GM12878 (cell line): ENCODE measurements at regions not wholly inside any gene's neighbourhood (a gene's known extent, or its start where the extent isn't known, plus 50 kb on each side); places are given as distances from the start of the nearest gene placed in this dataset.

ENCODE experiments used
- ATAC-seq: fragments of 200-7000 bp; cut with Tn5 transposase; 3 replicates; pipeline ENCODE4 v1.9.1; 2020; ENCODE audit warnings: mild to moderate bottlenecking, moderate library complexity
- BruUV-seq: library from RNA; stranded (reverse); fragments of 400-500 nt; replicated peaks from 2 replicates; lab custom pipeline; 2021; lab: Mats Ljungman, UMichigan
- CTCF ChIA-PET: fragments of 300-600 bp; sonication (Branson Sonifier 250); formaldehyde crosslinking; extraction: SDS; loops from one replicate; lab custom pipeline; 2021; ENCODE audit warnings: inconsistent platforms; lab: Yijun Ruan, JAX
- POLR2A ChIA-PET: fragments of 350-600 bp; formaldehyde crosslinking; extraction: SDS; loops from one replicate; lab custom pipeline; 2021; ENCODE audit warnings: inconsistent platforms; lab: Charles Lee
- RAD21 ChIA-PET: fragments of 300-600 bp; sonication (Branson Sonifier 250); formaldehyde crosslinking; loops from one replicate; lab custom pipeline; 2023; ENCODE audit warnings: antibody characterized with exemption; ENCODE audit not compliant: unreplicated experiment; lab: Charles Lee
- SMC1A ChIA-PET: fragments of 300-600 bp; sonication (Branson Sonifier 250); formaldehyde crosslinking; loops from one replicate; lab custom pipeline; 2023; ENCODE audit not compliant: unreplicated experiment, uncharacterized antibody; lab: Charles Lee
- DNase-seq: peaks from one replicate; pipeline ENCODE4 v3.0.0-alpha.2; 2011; ENCODE audit warnings: low read depth, low spot score
- FAIRE-seq: peaks from 3 replicates; lab custom pipeline; 2011; peaks lifted over from hg19 to GRCh38; lab: Jason Lieb, UNC
- H2AFZ ChIP-seq: 2 replicates; pipeline ENCODE4 v1.6.0; 2011; ENCODE audit warnings: low read depth, low read length, control low read depth; ENCODE audit not compliant: control insufficient read depth
- H3K27ac ChIP-seq: 2 replicates; pipeline ENCODE4 v1.5.1; 2011; ENCODE audit warnings: control low read depth; ENCODE audit not compliant: control insufficient read depth, insufficient read depth
- H3K27me3 ChIP-seq, 2 experiments: replicated peaks in 1 of 2; 2 replicates each; pipeline versions ENCODE4 v1.6.0 to v1.6.1; 2011; ENCODE audit warnings: low read length in 1 of 2; ENCODE audit not compliant: control insufficient read depth in 2 of 2, insufficient read depth in 2 of 2
- H3K36me3 ChIP-seq, 2 experiments: 2 replicates each; pipeline ENCODE4 v1.5.1; 2011; ENCODE audit warnings: low read length in 1 of 2; ENCODE audit not compliant: control insufficient read depth in 2 of 2, insufficient read depth in 2 of 2
- H3K4me1 ChIP-seq: 2 replicates; pipeline ENCODE4 v1.6.1; 2011; ENCODE audit warnings: mild to moderate bottlenecking, low read length, moderate library complexity, mixed read lengths; ENCODE audit not compliant: control insufficient read depth, insufficient read depth
- H3K4me2 ChIP-seq: 2 replicates; pipeline ENCODE4 v1.6.0; 2011; ENCODE audit warnings: control low read depth; ENCODE audit not compliant: control insufficient read depth, insufficient read depth
- H3K4me3 ChIP-seq: fragments of 200-600 bp; sonication (generic); 2 replicates; pipeline ENCODE4 v1.5.1; 2016
- H3K79me2 ChIP-seq: 2 replicates; pipeline ENCODE4 v1.6.0; 2011; ENCODE audit warnings: low read length; ENCODE audit not compliant: control insufficient read depth, insufficient read depth
- H3K9ac ChIP-seq: 2 replicates; pipeline ENCODE4 v1.8.0; 2011; ENCODE audit warnings: low read length, control low read depth, mixed read lengths; ENCODE audit not compliant: control insufficient read depth, insufficient read depth
- H3K9me3 ChIP-seq: replicated peaks from 3 replicates; pipeline ENCODE4 v1.5.1; 2011; ENCODE audit warnings: mild to moderate bottlenecking, low read length; ENCODE audit not compliant: control insufficient read depth, insufficient read depth
- H4K20me1 ChIP-seq: 2 replicates; pipeline ENCODE4 v1.6.0; 2011; ENCODE audit not compliant: control insufficient read depth, insufficient read depth
- ASH2L ChIP-seq: fragments of 300-600, 200-600 bp; sonication (generic); IDR thresholded peaks from 2 replicates; pipeline ENCODE4 v1.6.1; 2017; ENCODE audit warnings: low read depth, mild to moderate bottlenecking, borderline replicate concordance
- ATF7 ChIP-seq: fragments of 450-650 bp; IDR thresholded peaks from 2 replicates; pipeline ENCODE4 v1.6.1; 2016; ENCODE audit warnings: low read depth, mild to moderate bottlenecking
- BCL11A ChIP-seq: IDR thresholded peaks from 2 replicates; pipeline ENCODE4 v1.6.1; 2011; ENCODE audit warnings: low read depth, low read length
- CHD4 ChIP-seq: fragments of 200-600 bp; sonication (generic); IDR thresholded peaks from 2 replicates; pipeline ENCODE4 v1.6.1; 2016; ENCODE audit warnings: mild to moderate bottlenecking
- EED ChIP-seq: sonication (generic); IDR thresholded peaks from 2 replicates; pipeline ENCODE4 v1.6.1; 2016; ENCODE audit warnings: antibody characterized with exemption, low read depth
- EGR1 ChIP-seq, 2 experiments: IDR thresholded peaks; 1 replicate in 1 of 2; 2 replicates in 1 of 2; pipeline ENCODE4 v1.6.1; 2011 to 2012; ENCODE audit warnings: low read depth in 2 of 2, low read length in 2 of 2, borderline replicate concordance in 1 of 2, mild to moderate bottlenecking in 1 of 2, moderate library complexity in 1 of 2
- RBBP5 ChIP-seq: fragments of 200-600 bp; sonication (generic); conservative IDR thresholded peaks from 2 replicates; pipeline ENCODE4 v1.6.1; 2016
- RELA ChIP-seq: fragments of 450-650 bp; IDR thresholded peaks from 2 replicates; pipeline ENCODE4 v1.8.0; 2014; ENCODE audit warnings: borderline replicate concordance; ENCODE audit not compliant: partially characterized antibody
- SMARCA5 ChIP-seq: fragments of 450-650 bp; IDR thresholded peaks from 2 replicates; pipeline ENCODE4 v1.6.1; 2017; ENCODE audit warnings: mild to moderate bottlenecking
- SRF ChIP-seq, 2 experiments: IDR thresholded peaks; 2 replicates each; pipeline ENCODE4 v1.6.1; 2011; ENCODE audit warnings: low read depth in 2 of 2, low read length in 2 of 2, mild to moderate bottlenecking in 1 of 2, moderate library complexity in 1 of 2
- TARDBP ChIP-seq: IDR thresholded peaks from 2 replicates; pipeline ENCODE4 v1.6.1; 2016; ENCODE audit warnings: borderline replicate concordance
- ZNF217 ChIP-seq: fragments of 450-650 bp; IDR thresholded peaks from 2 replicates; pipeline ENCODE4 v1.6.1; 2017; ENCODE audit warnings: antibody characterized with exemption, mild to moderate bottlenecking
- ZNF24 ChIP-seq: fragments of 450-650 bp; IDR thresholded peaks from 2 replicates; pipeline ENCODE4 v1.6.1; 2017; ENCODE audit warnings: antibody characterized with exemption, mild to moderate bottlenecking
- WGBS: methylation state at CpG from one replicate; pipeline ENCODE4 v1.1.6; 2016; ENCODE audit warnings: low lambda C conversion rate; ENCODE audit not compliant: insufficient replicate concordance, insufficient coverage; ENCODE audit errors: missing lambda C conversion rate; 5-methylcytosine and 5-hydroxymethylcytosine counted together
- in situ Hi-C: fragments of 300-500 bp; cut with MboI; formaldehyde crosslinking; loops from 9 replicates; pipeline ENCODE4 v1.14.3; 2018; ENCODE audit warnings: mixed read lengths
- intact Hi-C: fragments of 100-400 bp; cut with micrococcal nuclease; formaldehyde crosslinking; loops from one replicate; pipeline ENCODE4 v1.14.2; 2022; ENCODE audit not compliant: unreplicated experiment
- TF ChIP-seq, protein P1 (sequence below): fragments of 450-650 bp; IDR thresholded peaks from 2 replicates; pipeline ENCODE4 v1.6.1; 2017; ENCODE audit warnings: antibody characterized with exemption, mild to moderate bottlenecking, moderate library complexity
- TF ChIP-seq, protein P2 (sequence below): IDR thresholded peaks from 2 replicates; pipeline ENCODE4 v1.6.1; 2012; ENCODE audit warnings: low read depth, low read length, improper control_type of control experiment
- TF ChIP-seq, protein P3 (sequence below): IDR thresholded peaks from 2 replicates; pipeline ENCODE4 v1.6.1; 2011; ENCODE audit warnings: low read depth, mild to moderate bottlenecking, low read length, moderate library complexity, borderline replicate concordance; ENCODE audit errors: extremely low read depth
- TF ChIP-seq, protein P4 (sequence below): fragments of 450-650 bp; IDR thresholded peaks from 2 replicates; pipeline ENCODE4 v1.6.1; 2018; ENCODE audit warnings: borderline replicate concordance, mild to moderate bottlenecking; ENCODE audit not compliant: partially characterized antibody

DNA sequence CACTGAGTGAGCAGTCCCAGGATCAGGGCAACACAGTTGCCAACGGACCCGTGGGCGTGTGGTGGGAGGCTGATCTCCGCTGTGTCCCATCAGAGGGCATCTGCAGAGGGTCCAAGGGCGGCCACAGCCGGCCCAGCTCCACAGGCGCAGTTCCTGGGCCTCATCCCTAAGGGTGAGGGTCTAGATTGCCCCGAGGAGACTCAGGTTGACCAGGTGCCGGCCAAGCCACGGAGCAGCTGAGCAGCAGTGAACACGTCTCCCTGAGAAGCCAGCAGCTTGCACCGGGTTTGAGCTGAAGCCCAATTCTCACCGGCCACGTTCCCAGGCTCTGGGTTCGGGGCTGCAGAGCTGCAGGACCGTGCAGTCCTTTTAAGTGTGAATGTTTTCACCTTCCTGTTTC lies 58.8 kb upstream of the ADGRA1 start:
- Histone ChIP-seq H2AFZ (no peak overlapping the region), H3K9me3 (no peaks in the 10 kb centered on the region; the same call in 2 of the 3 replicates), H3K27ac (no peak overlapping the region), H3K9ac (no peak overlapping the region), H3K4me3 (no peak overlapping the region), H3K79me2 (no peaks in the 10 kb centered on the region), H4K20me1 (no peaks in the 10 kb centered on the region), H3K36me3 (no peaks in the 10 kb centered on the region), H3K4me1 (no peaks in the 10 kb centered on the region), H3K27me3 (no peaks in the 10 kb centered on the region), H3K4me2 (no peak overlapping the region)
- DNase-seq (no peak), ATAC-seq (no peak), FAIRE-seq (no peak)
- ChIA-PET SMC1A (no interaction called here), RAD21 (no interaction called here), CTCF (no interaction called here), POLR2A (no interaction called here)
- in situ Hi-C loops, result no loop called here
- intact Hi-C loops, result no loop called here
- BruUV-seq, result no TSS peak
- TF ChIP-seq ASH2L (no peak), ZNF24 (no peak), SMARCA5 (no peak), CHD4 (no peak), EGR1 (IDR thresholded peaks at IDR 0.05; ENCODE audit: borderline replicate concordance in 1 of 2, low read depth in 2 of 2, low read length in 2 of 2) (no peak), ZNF217 (no peak), TARDBP (no peak), EED (no peak), SRF (IDR thresholded peaks at IDR 0.05; ENCODE audit: low read depth in 2 of 2, low read length in 2 of 2) (no peak), ATF7 (no peak), RBBP5 (no peak), BCL11A (no peak), RELA (no peak)
- TF ChIP-seq, protein P1, sequence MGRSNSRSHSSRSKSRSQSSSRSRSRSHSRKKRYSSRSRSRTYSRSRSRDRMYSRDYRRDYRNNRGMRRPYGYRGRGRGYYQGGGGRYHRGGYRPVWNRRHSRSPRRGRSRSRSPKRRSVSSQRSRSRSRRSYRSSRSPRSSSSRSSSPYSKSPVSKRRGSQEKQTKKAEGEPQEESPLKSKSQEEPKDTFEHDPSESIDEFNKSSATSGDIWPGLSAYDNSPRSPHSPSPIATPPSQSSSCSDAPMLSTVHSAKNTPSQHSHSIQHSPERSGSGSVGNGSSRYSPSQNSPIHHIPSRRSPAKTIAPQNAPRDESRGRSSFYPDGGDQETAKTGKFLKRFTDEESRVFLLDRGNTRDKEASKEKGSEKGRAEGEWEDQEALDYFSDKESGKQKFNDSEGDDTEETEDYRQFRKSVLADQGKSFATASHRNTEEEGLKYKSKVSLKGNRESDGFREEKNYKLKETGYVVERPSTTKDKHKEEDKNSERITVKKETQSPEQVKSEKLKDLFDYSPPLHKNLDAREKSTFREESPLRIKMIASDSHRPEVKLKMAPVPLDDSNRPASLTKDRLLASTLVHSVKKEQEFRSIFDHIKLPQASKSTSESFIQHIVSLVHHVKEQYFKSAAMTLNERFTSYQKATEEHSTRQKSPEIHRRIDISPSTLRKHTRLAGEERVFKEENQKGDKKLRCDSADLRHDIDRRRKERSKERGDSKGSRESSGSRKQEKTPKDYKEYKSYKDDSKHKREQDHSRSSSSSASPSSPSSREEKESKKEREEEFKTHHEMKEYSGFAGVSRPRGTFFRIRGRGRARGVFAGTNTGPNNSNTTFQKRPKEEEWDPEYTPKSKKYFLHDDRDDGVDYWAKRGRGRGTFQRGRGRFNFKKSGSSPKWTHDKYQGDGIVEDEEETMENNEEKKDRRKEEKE, result no peak
- TF ChIP-seq, protein P2, sequence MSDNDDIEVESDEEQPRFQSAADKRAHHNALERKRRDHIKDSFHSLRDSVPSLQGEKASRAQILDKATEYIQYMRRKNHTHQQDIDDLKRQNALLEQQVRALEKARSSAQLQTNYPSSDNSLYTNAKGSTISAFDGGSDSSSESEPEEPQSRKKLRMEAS, result no peak
- TF ChIP-seq, protein P3, sequence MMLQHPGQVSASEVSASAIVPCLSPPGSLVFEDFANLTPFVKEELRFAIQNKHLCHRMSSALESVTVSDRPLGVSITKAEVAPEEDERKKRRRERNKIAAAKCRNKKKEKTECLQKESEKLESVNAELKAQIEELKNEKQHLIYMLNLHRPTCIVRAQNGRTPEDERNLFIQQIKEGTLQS, result no peak
- TF ChIP-seq, protein P4, sequence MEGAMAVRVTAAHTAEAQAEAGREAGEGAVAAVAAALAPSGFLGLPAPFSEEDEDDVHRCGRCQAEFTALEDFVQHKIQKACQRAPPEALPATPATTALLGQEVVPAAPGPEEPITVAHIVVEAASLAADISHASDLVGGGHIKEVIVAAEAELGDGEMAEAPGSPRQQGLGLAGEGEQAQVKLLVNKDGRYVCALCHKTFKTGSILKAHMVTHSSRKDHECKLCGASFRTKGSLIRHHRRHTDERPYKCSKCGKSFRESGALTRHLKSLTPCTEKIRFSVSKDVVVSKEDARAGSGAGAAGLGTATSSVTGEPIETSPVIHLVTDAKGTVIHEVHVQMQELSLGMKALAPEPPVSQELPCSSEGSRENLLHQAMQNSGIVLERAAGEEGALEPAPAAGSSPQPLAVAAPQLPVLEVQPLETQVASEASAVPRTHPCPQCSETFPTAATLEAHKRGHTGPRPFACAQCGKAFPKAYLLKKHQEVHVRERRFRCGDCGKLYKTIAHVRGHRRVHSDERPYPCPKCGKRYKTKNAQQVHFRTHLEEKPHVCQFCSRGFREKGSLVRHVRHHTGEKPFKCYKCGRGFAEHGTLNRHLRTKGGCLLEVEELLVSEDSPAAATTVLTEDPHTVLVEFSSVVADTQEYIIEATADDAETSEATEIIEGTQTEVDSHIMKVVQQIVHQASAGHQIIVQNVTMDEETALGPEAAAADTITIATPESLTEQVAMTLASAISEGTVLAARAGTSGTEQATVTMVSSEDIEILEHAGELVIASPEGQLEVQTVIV, result no peak
- 24% methylated on average over 16 of the region's 16 CpGs for WGBS
